Endodermal cell (in vitro differentiated cells): ENCODE measurements at regions not wholly inside any gene's neighbourhood (a gene's known extent, or its start where the extent isn't known, plus 50 kb on each side); places are given as distances from the start of the nearest gene placed in this dataset.
"Not testable (repeated sequence)": the region's sequence is repeated elsewhere in the genome, so short reads cannot be mapped to it uniquely, and the experiment has no call there.

ENCODE experiments used
- DNase-seq: peaks from one replicate; pipeline ENCODE4 v3.0.0-alpha.2; 2017
- H3K27ac ChIP-seq: 2 replicates; pipeline ENCODE4 v1.5.1; 2013; ENCODE audit warnings: mild to moderate bottlenecking, low read depth, low read length, moderate library complexity
- H3K27me3 ChIP-seq: 2 replicates; pipeline ENCODE4 v1.6.1; 2013; ENCODE audit warnings: mild to moderate bottlenecking, low read length, moderate library complexity; ENCODE audit not compliant: insufficient read depth, control insufficient read depth, poor library complexity, severe bottlenecking
- H3K36me3 ChIP-seq: 2 replicates; pipeline ENCODE4 v1.7.0; 2013; ENCODE audit warnings: mild to moderate bottlenecking, low read length, moderate library complexity; ENCODE audit not compliant: control insufficient read depth, insufficient read depth
- H3K4me1 ChIP-seq: one replicate; pipeline ENCODE4 v1.7.0; 2013; ENCODE audit warnings: low read length; ENCODE audit not compliant: control insufficient read depth, insufficient read depth
- H3K4me3 ChIP-seq: 2 replicates; pipeline ENCODE4 v1.5.1; 2013; ENCODE audit warnings: mild to moderate bottlenecking, low read length, moderate library complexity
- H3K9ac ChIP-seq: 2 replicates; pipeline ENCODE4 v1.6.1; 2013; ENCODE audit warnings: mild to moderate bottlenecking, low read length, moderate library complexity; ENCODE audit not compliant: poor library complexity, severe bottlenecking; ENCODE audit errors: extremely low read depth
- H3K9me3 ChIP-seq: 2 replicates; pipeline ENCODE4 v1.6.1; 2013; ENCODE audit warnings: mild to moderate bottlenecking, low read length, moderate library complexity; ENCODE audit not compliant: control insufficient read depth
- H3K27ac Mint-ChIP-seq: 2 replicates; pipeline ENCODE4 v1.8.0; 2020; ENCODE audit warnings: mixed read lengths
- H3K27me3 Mint-ChIP-seq: 2 replicates; pipeline ENCODE4 v1.8.0; 2021; ENCODE audit warnings: mild to moderate bottlenecking, mixed read lengths; ENCODE audit not compliant: insufficient read depth
- H3K36me3 Mint-ChIP-seq: 2 replicates; pipeline ENCODE4 v1.8.0; 2020; ENCODE audit warnings: low read depth, mixed read lengths
- H3K4me1 Mint-ChIP-seq: 2 replicates; pipeline ENCODE4 v1.8.0; 2020; ENCODE audit warnings: mixed read lengths
- H3K4me3 Mint-ChIP-seq: 2 replicates; pipeline ENCODE4 v1.8.0; 2020; ENCODE audit warnings: mild to moderate bottlenecking, moderate library complexity, mixed read lengths
- H3K9me3 Mint-ChIP-seq: 2 replicates; pipeline ENCODE4 v1.8.0; 2020; ENCODE audit warnings: mild to moderate bottlenecking, mixed read lengths
- CTCF ChIP-seq: fragments of 200-600 bp; sonication (generic); conservative IDR thresholded peaks from 2 replicates; pipeline ENCODE4 v1.5.0; 2021; ENCODE audit warnings: antibody characterized with exemption, mild to moderate bottlenecking
- whole genome bisulfite sequencing, 2 experiments: methylation state at CpG; one replicate each; pipeline versions ENCODE4 v1.1.5 to v1.1.7; 2013; ENCODE audit warnings: missing lambda C conversion rate in 2 of 2, mixed read lengths in 1 of 2; ENCODE audit not compliant: insufficient coverage in 1 of 2, insufficient read length in 1 of 2; 5-methylcytosine and 5-hydroxymethylcytosine counted together

GRCh38 chr6:81875782-81876293 lies 123.4 kb upstream of the TENT5A start:
- 95 to 100% methylated on average over 2 to 3 of the region's 3 CpGs for WGBS, 2 experiments
- Histone ChIP-seq H3K9ac (no peak overlapping the region), H3K36me3 (no peaks in the 10 kb centered on the region), H3K4me1 (no peaks in the 10 kb centered on the region), H3K27me3 (no peaks in the 10 kb centered on the region), H3K9me3 (peaks cover 5% of the 10 kb centered on the region), H3K4me3 (no peak overlapping the region), H3K27ac (no peak overlapping the region)
- H3K4me3 Mint-ChIP-seq, result no peak overlapping the region
- no peak for DNase-seq
- no peaks in the 10 kb centered on the region for H3K36me3 Mint-ChIP-seq
- peaks cover 2% of the 10 kb centered on the region for H3K4me1 Mint-ChIP-seq
- no peak overlapping the region for H3K27ac Mint-ChIP-seq
- H3K27me3 Mint-ChIP-seq, result no peaks in the 10 kb centered on the region
- H3K9me3 Mint-ChIP-seq, result peaks cover 31% of the 10 kb centered on the region
- TF ChIP-seq CTCF, result no peak

- 87 to 90% methylated on average over 10 to 11 of the region's 11 CpGs for WGBS, 2 experiments
- H3K4me1 ChIP-seq, H3K36me3 ChIP-seq, H3K27me3 Mint-ChIP-seq, H3K4me3 Mint-ChIP-seq, DNase-seq, H3K9me3 ChIP-seq, H3K27ac Mint-ChIP-seq, H3K36me3 Mint-ChIP-seq, H3K27ac ChIP-seq, H3K9ac ChIP-seq, H3K4me3 ChIP-seq, H3K27me3 ChIP-seq: not testable (repeated sequence)
- peaks cover 15% of the 10 kb centered on the region for H3K4me1 Mint-ChIP-seq
- H3K9me3 Mint-ChIP-seq, result peaks cover 26% of the 10 kb centered on the region
Measured at GRCh38 chr6:81869749-81870508, 117.4 kb upstream of the TENT5A start.

- Mint-ChIP-seq H3K9me3 (no peaks in the 10 kb centered on the region), H3K4me3 (no peak overlapping the region), H3K4me1 (peaks cover 36% of the 10 kb centered on the region), H3K27ac (no peak overlapping the region), H3K36me3 (no peaks in the 10 kb centered on the region), H3K27me3 (no peaks in the 10 kb centered on the region)
- Histone ChIP-seq H3K4me3 (no peak overlapping the region), H3K9ac (no peak overlapping the region), H3K27me3 (no peaks in the 10 kb centered on the region), H3K4me1 (peaks cover 12% of the 10 kb centered on the region), H3K27ac (no peak overlapping the region), H3K36me3 (no peaks in the 10 kb centered on the region), H3K9me3 (no peaks in the 10 kb centered on the region)
- 81 to 84% methylated on average over 2 to 3 of the region's 3 CpGs for WGBS, 2 experiments
- TF ChIP-seq CTCF, result no peak
- no peak for DNase-seq
Measured at GRCh38 chr6:81865712-81866111, 113.2 kb upstream of the TENT5A start.
